ENCODE measurements at regions not wholly inside any gene's neighbourhood (a gene's known extent, or its start where the extent isn't known, plus 50 kb on each side); places are given as distances from the start of the nearest gene placed in this dataset.

DNA sequence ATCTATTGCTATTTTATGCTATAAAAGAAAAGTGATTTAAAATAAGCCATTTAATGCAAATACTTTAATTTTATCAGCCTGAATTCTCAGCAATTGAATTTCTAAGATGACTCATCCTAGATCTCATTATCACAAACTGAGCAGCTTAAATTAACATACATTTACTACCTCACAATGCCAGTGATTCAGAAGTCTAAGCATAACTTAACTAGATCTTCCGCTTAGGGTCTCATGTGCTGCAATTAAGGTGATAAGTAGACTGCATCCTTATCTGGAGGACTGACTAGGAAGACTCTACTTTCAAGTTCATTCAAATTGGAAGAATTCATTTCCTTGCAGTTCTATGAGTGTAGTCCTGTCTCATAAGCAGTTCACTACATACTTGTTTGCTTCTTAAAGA, 286.6 kb downstream of the COL11A1 start:
- Mint-ChIP-seq H3K36me3 (ENCODE audit: low read depth) (no peaks in the 10 kb centered on the region), H3K27ac (no peak overlapping the region), H3K4me3 (no peak overlapping the region), H3K27me3 (no peaks in the 10 kb centered on the region), H3K9me3 (peaks cover 3% of the 10 kb centered on the region), H3K4me1 (ENCODE audit: low read depth) (no peaks in the 10 kb centered on the region)
- no peak for TF ChIP-seq CTCF (IDR thresholded peaks at IDR 0.05)
- CTCF ChIA-PET: no interaction called here
- H3K4me3 ChIP-seq (ENCODE audit: low read length): no peak overlapping the region
- DNase-seq (no peak), ATAC-seq (ENCODE audit: poor library complexity) (no peak)
- intact Hi-C loops (cut with DNase I, micrococcal nuclease): no loop called here
- no peaks in the 10 kb centered on the region for H3K27me3 ChIP-seq (ENCODE audit: control insufficient read depth in 1 of 2, insufficient read depth in 2 of 2, low read length in 2 of 2)
- peaks cover 0 to 8% of the 10 kb centered on the region in 2 experiments for H3K9me3 ChIP-seq (ENCODE audit: control insufficient read depth in 1 of 2, insufficient read depth in 1 of 2, low read length in 2 of 2)
- POLR2A ChIA-PET: no interaction called here
- no peak overlapping the region for H3K27ac ChIP-seq (ENCODE audit: low read depth in 1 of 2, low read length in 2 of 2)
- no peaks in the 10 kb centered on the region for H3K36me3 ChIP-seq (ENCODE audit: insufficient read depth, low read length)
- H3K4me1 ChIP-seq (ENCODE audit: insufficient read depth, low read length): no peaks in the 10 kb centered on the region

DNA sequence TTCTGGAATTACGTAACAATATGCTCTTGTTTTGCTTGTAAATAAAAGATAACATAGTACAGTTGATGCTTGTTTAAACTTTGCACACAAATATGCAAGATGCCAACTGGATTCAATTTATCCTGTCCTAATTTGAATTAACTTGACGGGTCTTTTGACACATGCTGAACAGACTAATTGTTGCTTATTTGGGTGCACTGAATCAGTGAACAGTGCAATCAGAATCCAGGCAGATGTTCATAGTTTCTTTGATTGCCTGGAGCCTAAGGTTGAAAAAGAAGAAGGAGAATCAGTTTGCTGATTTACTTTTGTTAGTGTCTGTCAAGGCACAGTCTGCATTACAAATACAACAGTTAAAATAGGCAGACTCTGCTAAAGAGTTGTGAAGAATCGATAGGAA, 307.9 kb downstream of the COL11A1 start:
- H3K36me3 Mint-ChIP-seq (ENCODE audit: low read depth): no peaks in the 10 kb centered on the region
- Histone ChIP-seq H3K9me3 (ENCODE audit: control insufficient read depth in 1 of 2, insufficient read depth in 1 of 2, low read length in 2 of 2) (peaks cover 0 to 3% of the 10 kb centered on the region in 2 experiments), H3K36me3 (ENCODE audit: insufficient read depth, low read length) (no peaks in the 10 kb centered on the region), H3K4me3 (ENCODE audit: low read length) (no peak overlapping the region), H3K4me1 (ENCODE audit: insufficient read depth, low read length) (no peaks in the 10 kb centered on the region), H3K27me3 (ENCODE audit: control insufficient read depth in 1 of 2, insufficient read depth in 2 of 2, low read length in 2 of 2) (no peaks in the 10 kb centered on the region), H3K27ac (ENCODE audit: low read depth in 1 of 2, low read length in 2 of 2) (no peak overlapping the region)
- ATAC-seq (ENCODE audit: poor library complexity) (no peak), DNase-seq (no peak)
- H3K4me3 Mint-ChIP-seq: no peak overlapping the region
- POLR2A ChIA-PET: no interaction called here
- H3K27me3 Mint-ChIP-seq: no peaks in the 10 kb centered on the region
- intact Hi-C loops (cut with DNase I, micrococcal nuclease): no loop called here
- no peaks in the 10 kb centered on the region for H3K4me1 Mint-ChIP-seq (ENCODE audit: low read depth)
- H3K27ac Mint-ChIP-seq: no peak overlapping the region
- no peak for TF ChIP-seq CTCF (IDR thresholded peaks at IDR 0.05)
- CTCF ChIA-PET: no interaction called here
- H3K9me3 Mint-ChIP-seq: peaks cover 5% of the 10 kb centered on the region

- Mint-ChIP-seq H3K27ac (no peak overlapping the region), H3K36me3 (ENCODE audit: low read depth) (no peaks in the 10 kb centered on the region), H3K9me3 (peaks cover 3% of the 10 kb centered on the region), H3K4me1 (ENCODE audit: low read depth) (no peaks in the 10 kb centered on the region), H3K4me3 (no peak overlapping the region), H3K27me3 (no peaks in the 10 kb centered on the region)
- no peak overlapping the region for H3K27ac ChIP-seq (ENCODE audit: low read depth in 1 of 2, low read length in 2 of 2)
- ATAC-seq (ENCODE audit: poor library complexity) (no peak), DNase-seq (no peak)
- H3K36me3 ChIP-seq (ENCODE audit: insufficient read depth, low read length): no peaks in the 10 kb centered on the region
- ChIA-PET CTCF (no interaction called here), POLR2A (no interaction called here)
- no peak overlapping the region for H3K4me3 ChIP-seq (ENCODE audit: low read length)
- intact Hi-C loops (cut with DNase I, micrococcal nuclease): no loop called here
- TF ChIP-seq CTCF (IDR thresholded peaks at IDR 0.05): no peak
- no peaks in the 10 kb centered on the region for H3K4me1 ChIP-seq (ENCODE audit: insufficient read depth, low read length)
- peaks cover 0 to 3% of the 10 kb centered on the region in 2 experiments for H3K9me3 ChIP-seq (ENCODE audit: control insufficient read depth in 1 of 2, insufficient read depth in 1 of 2, low read length in 2 of 2)
- H3K27me3 ChIP-seq (ENCODE audit: control insufficient read depth in 1 of 2, insufficient read depth in 2 of 2, low read length in 2 of 2): no peaks in the 10 kb centered on the region
These were observed 308.8 kb downstream of the COL11A1 start for GRCh38 chr1:102799496-102799895.

All from CD4-positive, alpha-beta T cell (primary cell).